IPS-11a (cell line): ENCODE measurements at regions not wholly inside any gene's neighbourhood (a gene's known extent, or its start where the extent isn't known, plus 50 kb on each side); places are given as distances from the start of the nearest gene placed in this dataset.
"Not testable (repeated sequence)": the region's sequence is repeated elsewhere in the genome, so short reads cannot be mapped to it uniquely, and the experiment has no call there.

Source experiments
- H3K4me3 ChIP-seq: one replicate; pipeline ENCODE4 v1.5.1; 2013; ENCODE audit warnings: low read depth, low read length, control low read depth

- H3K4me3 ChIP-seq: no peak overlapping the region
Measured at GRCh38 chr12:127771546-127771945, 495.4 kb upstream of the TMEM132C start.

GRCh38 chr12:127773520-127773919 is 493.4 kb upstream of the TMEM132C start:
- H3K4me3 ChIP-seq: no peak overlapping the region

- H3K4me3 ChIP-seq: no peak overlapping the region
Measured at GRCh38 chr12:127774828-127775227, 492.1 kb upstream of the TMEM132C start.

- H3K4me3 ChIP-seq: no peak overlapping the region
Measured at GRCh38 chr12:127779301-127780045, 487.5 kb upstream of the TMEM132C start.

GRCh38 chr12:127780881-127781280 is 486.1 kb upstream of the TMEM132C start:
- H3K4me3 ChIP-seq: no peak overlapping the region

- no peak overlapping the region for H3K4me3 ChIP-seq
Measured at GRCh38 chr12:127781336-127781735, 485.6 kb upstream of the TMEM132C start.

- no peak overlapping the region for H3K4me3 ChIP-seq
Measured at GRCh38 chr12:127785540-127785939, 481.4 kb upstream of the TMEM132C start.

- H3K4me3 ChIP-seq: no peak overlapping the region
Measured at GRCh38 chr12:127785986-127786590, 480.9 kb upstream of the TMEM132C start.

GRCh38 chr12:127787544-127787943 is 479.4 kb upstream of the TMEM132C start:
- no peak overlapping the region for H3K4me3 ChIP-seq

GRCh38 chr12:127790376-127790775 is 476.6 kb upstream of the TMEM132C start:
- no peak overlapping the region for H3K4me3 ChIP-seq

- no peak overlapping the region for H3K4me3 ChIP-seq
Measured at GRCh38 chr12:127791217-127791616, 475.8 kb upstream of the TMEM132C start.

GRCh38 chr12:127797918-127798317 is 469.1 kb upstream of the TMEM132C start:
- no peak overlapping the region for H3K4me3 ChIP-seq

GRCh38 chr12:127802271-127802670 is 464.7 kb upstream of the TMEM132C start:
- no peak overlapping the region for H3K4me3 ChIP-seq

GRCh38 chr12:127803545-127803944 is 463.4 kb upstream of the TMEM132C start:
- no peak overlapping the region for H3K4me3 ChIP-seq

GRCh38 chr12:127809275-127809674 is 457.7 kb upstream of the TMEM132C start:
- no peak overlapping the region for H3K4me3 ChIP-seq

- H3K4me3 ChIP-seq: no peak overlapping the region
Measured at GRCh38 chr12:127810041-127810440, 456.9 kb upstream of the TMEM132C start.

- H3K4me3 ChIP-seq: not testable (repeated sequence)
Measured at GRCh38 chr12:127810459-127810858, 456.5 kb upstream of the TMEM132C start.

GRCh38 chr12:127811988-127812387 is 455.0 kb upstream of the TMEM132C start:
- H3K4me3 ChIP-seq: no peak overlapping the region

GRCh38 chr12:127813147-127813546 is 453.8 kb upstream of the TMEM132C start:
- no peak overlapping the region for H3K4me3 ChIP-seq

- no peak overlapping the region for H3K4me3 ChIP-seq
Measured at GRCh38 chr12:127819056-127819455, 447.9 kb upstream of the TMEM132C start.

GRCh38 chr12:127820271-127820670 is 446.7 kb upstream of the TMEM132C start:
- H3K4me3 ChIP-seq: no peak overlapping the region

GRCh38 chr12:127820846-127821245 is 446.1 kb upstream of the TMEM132C start:
- H3K4me3 ChIP-seq: no peak overlapping the region
